ENCODE measurements at regions not wholly inside any gene's neighbourhood (a gene's known extent, or its start where the extent isn't known, plus 50 kb on each side); places are given as distances from the start of the nearest gene placed in this dataset.

DNA sequence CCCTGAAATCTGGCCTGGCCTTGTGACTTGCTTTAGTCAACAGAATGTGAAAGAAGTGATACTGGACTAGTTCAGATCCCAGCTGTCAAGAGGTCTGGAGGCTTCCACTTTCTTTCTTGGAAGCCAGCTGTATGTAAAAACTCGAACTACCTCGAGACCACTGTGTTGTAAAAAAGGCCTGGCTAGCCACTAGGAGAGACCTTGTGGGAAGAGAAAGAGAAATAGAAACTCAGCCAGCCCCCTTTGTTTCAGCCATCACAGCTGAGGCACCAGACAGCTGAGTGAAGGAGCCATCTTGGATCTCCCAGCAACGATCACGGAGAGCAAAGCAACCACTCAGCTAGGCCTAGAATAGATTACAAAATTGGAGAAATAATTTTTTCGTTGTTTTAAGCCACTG lies 324.9 kb upstream of the TCF4 start:
- no peaks in the 10 kb centered on the region for H3K4me1 ChIP-seq (ENCODE audit: control insufficient read depth in 1 of 2, extremely low read depth in 1 of 2, insufficient read depth in 2 of 2, low read length in 2 of 2)
- ATAC-seq (replicated peaks in 1 of 4) (no peak), DNase-seq (no peak)
- H3K4me3 ChIP-seq (ENCODE audit: control insufficient read depth in 1 of 2, extremely low read depth in 1 of 2, low read length in 1 of 2) = no peak overlapping the region
- no peaks in the 10 kb centered on the region for H3K9me3 ChIP-seq
- 100% methylated on average over 2 of the region's 5 CpGs for WGBS (ENCODE audit: insufficient coverage)
- H3K4me1 Mint-ChIP-seq = no peaks in the 10 kb centered on the region
- H3K27ac Mint-ChIP-seq = no peak overlapping the region
- CTCF ChIA-PET = no interaction called here
- no peaks in the 10 kb centered on the region for H3K36me3 ChIP-seq (ENCODE audit: control insufficient read depth in 2 of 2, extremely low read depth in 1 of 2, insufficient read depth in 1 of 2, low read length in 1 of 2)
- POLR2A ChIA-PET = no interaction called here
- H3K27me3 ChIP-seq (replicated peaks in 1 of 2; ENCODE audit: control insufficient read depth in 2 of 2, extremely low read depth in 1 of 2, insufficient read depth in 2 of 2, low read length in 1 of 2) = no peaks in the 10 kb centered on the region
- no peak overlapping the region for H3K27ac ChIP-seq (ENCODE audit: low read length)
- no peaks in the 10 kb centered on the region for H3K36me3 Mint-ChIP-seq
- no peak overlapping the region for H3K4me3 Mint-ChIP-seq
- H3K27me3 Mint-ChIP-seq = peaks cover 0 to 6% of the 10 kb centered on the region in 2 donors
- H3K9me3 Mint-ChIP-seq = peaks cover 0 to 5% (median 0%) of the 10 kb centered on the region in 3 donors

DNA sequence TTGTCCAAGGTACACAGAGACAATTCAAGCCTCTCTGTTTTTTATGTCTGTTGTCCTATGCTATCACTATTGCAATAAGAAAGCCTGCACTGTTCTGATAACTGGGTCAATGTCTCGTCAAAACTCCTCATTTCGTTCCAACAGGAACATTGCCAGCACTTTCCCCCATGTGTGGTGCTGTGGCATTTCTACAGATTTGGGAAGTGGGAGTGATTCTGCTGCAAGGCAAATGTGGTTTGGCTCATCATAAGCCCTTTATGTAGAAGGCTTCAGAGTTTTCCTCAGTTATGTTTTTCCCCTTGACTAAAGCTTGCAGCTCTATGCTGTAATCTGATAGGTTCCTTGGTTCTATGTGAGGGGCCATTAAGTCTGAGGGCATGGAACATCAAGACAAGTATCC lies 324.1 kb upstream of the TCF4 start:
- no CpG with 5 or more reads among the region's 2 CpGs for WGBS (ENCODE audit: insufficient coverage)
- ATAC-seq (replicated peaks in 1 of 4) (no peak), DNase-seq (no peak)
- Mint-ChIP-seq H3K9me3 (peaks cover 0 to 5% (median 0%) of the 10 kb centered on the region in 3 donors), H3K4me1 (peaks cover 0 to 2% (median 0%) of the 10 kb centered on the region in 3 donors), H3K27me3 (peaks cover 0 to 6% of the 10 kb centered on the region in 2 donors), H3K36me3 (no peaks in the 10 kb centered on the region), H3K4me3 (no peak overlapping the region), H3K27ac (no peak overlapping the region)
- no peak overlapping the region for H3K4me3 ChIP-seq (ENCODE audit: control insufficient read depth in 1 of 2, extremely low read depth in 1 of 2, low read length in 1 of 2)
- no peaks in the 10 kb centered on the region for H3K9me3 ChIP-seq
- H3K4me1 ChIP-seq (ENCODE audit: control insufficient read depth in 1 of 2, extremely low read depth in 1 of 2, insufficient read depth in 2 of 2, low read length in 2 of 2) = no peaks in the 10 kb centered on the region
- ChIA-PET POLR2A (no interaction called here), CTCF (no interaction called here)
- no peaks in the 10 kb centered on the region for H3K36me3 ChIP-seq (ENCODE audit: control insufficient read depth in 2 of 2, extremely low read depth in 1 of 2, insufficient read depth in 1 of 2, low read length in 1 of 2)
- H3K27me3 ChIP-seq (replicated peaks in 1 of 2; ENCODE audit: control insufficient read depth in 2 of 2, extremely low read depth in 1 of 2, insufficient read depth in 2 of 2, low read length in 1 of 2) = no peaks in the 10 kb centered on the region
- H3K27ac ChIP-seq (ENCODE audit: low read length) = no peak overlapping the region

DNA sequence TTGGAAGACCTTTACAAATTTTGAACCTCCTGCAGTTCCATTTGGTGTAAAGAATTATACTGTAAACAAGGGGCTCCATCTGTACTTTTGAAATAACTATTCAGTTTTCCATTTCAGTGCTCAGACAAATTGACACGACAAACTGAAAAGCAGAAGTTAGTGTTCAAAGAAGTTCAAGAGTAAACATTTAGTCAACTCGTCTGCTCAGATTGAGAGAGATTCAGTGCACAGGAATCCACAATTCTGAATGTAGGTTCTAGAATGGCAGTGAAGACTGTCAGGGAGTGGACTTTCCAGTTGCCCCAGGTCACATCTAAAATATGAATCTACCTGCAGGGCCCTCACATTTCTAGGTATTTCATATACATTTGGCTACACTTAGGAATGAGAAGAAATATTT lies 322.3 kb upstream of the TCF4 start:
- Mint-ChIP-seq H3K27ac (no peak overlapping the region), H3K4me1 (peaks cover 0 to 2% (median 0%) of the 10 kb centered on the region in 3 donors), H3K9me3 (peaks cover 0 to 10% (median 5%) of the 10 kb centered on the region in 3 donors), H3K27me3 (peaks cover 0 to 6% of the 10 kb centered on the region in 2 donors), H3K4me3 (no peak overlapping the region), H3K36me3 (no peaks in the 10 kb centered on the region)
- ChIA-PET POLR2A (no interaction called here), CTCF (no interaction called here)
- Histone ChIP-seq H3K4me3 (ENCODE audit: control insufficient read depth in 1 of 2, extremely low read depth in 1 of 2, low read length in 1 of 2) (no peak overlapping the region), H3K27ac (ENCODE audit: low read length) (no peak overlapping the region), H3K9me3 (no peaks in the 10 kb centered on the region), H3K36me3 (ENCODE audit: control insufficient read depth in 2 of 2, extremely low read depth in 1 of 2, insufficient read depth in 1 of 2, low read length in 1 of 2) (no peaks in the 10 kb centered on the region), H3K27me3 (replicated peaks in 1 of 2; ENCODE audit: control insufficient read depth in 2 of 2, extremely low read depth in 1 of 2, insufficient read depth in 2 of 2, low read length in 1 of 2) (no peaks in the 10 kb centered on the region), H3K4me1 (ENCODE audit: control insufficient read depth in 1 of 2, extremely low read depth in 1 of 2, insufficient read depth in 2 of 2, low read length in 2 of 2) (no peaks in the 10 kb centered on the region)
- DNase-seq (no peak), ATAC-seq (replicated peaks in 1 of 4) (no peak)
- WGBS (ENCODE audit: insufficient coverage) = no CpG with 5 or more reads among the region's 2 CpGs

DNA sequence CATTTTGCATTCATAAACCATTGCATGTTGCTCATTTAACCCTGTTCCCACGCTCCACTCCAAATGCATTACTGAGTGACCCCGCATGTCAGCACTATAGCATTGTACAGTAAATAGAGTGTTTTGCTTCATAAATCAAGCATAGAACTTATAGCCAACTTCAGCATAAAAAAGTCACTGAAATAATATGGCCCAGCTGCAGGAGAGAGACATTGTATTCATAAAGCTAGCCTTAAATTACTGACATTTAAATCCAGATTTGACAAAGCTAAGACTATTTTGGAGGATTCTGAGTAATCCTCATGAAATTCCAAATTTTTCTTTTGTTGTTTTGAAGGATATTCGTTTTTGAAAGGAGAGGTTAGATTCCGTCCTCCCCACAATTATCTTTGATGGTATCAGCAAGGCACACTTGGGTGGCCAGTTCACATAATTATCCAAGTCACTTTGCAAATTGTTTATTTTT lies 320.9 kb upstream of the TCF4 start:
- ChIA-PET CTCF (no interaction called here), POLR2A (interaction anchor here in 1 of 2 donors (0.6 kb wide), 1 partner anchor 53 kb away, joined by 3 read pairs; no protein-coding TSS in a partner anchor)
- DNase-seq (no peak), ATAC-seq (replicated peaks in 1 of 4) (no peak)
- Mint-ChIP-seq H3K27me3 (no peaks in the 10 kb centered on the region), H3K36me3 (no peaks in the 10 kb centered on the region), H3K4me3 (no peak overlapping the region), H3K4me1 (peaks cover 0 to 2% (median 0%) of the 10 kb centered on the region in 3 donors), H3K27ac (no peak overlapping the region), H3K9me3 (peaks cover 0 to 5% (median 5%) of the 10 kb centered on the region in 3 donors)
- no peaks in the 10 kb centered on the region for H3K27me3 ChIP-seq (replicated peaks in 1 of 2; ENCODE audit: control insufficient read depth in 2 of 2, extremely low read depth in 1 of 2, insufficient read depth in 2 of 2, low read length in 1 of 2)
- H3K36me3 ChIP-seq (ENCODE audit: control insufficient read depth in 2 of 2, extremely low read depth in 1 of 2, insufficient read depth in 1 of 2, low read length in 1 of 2) = no peaks in the 10 kb centered on the region
- no CpG with 5 or more reads among the region's 4 CpGs for WGBS (ENCODE audit: insufficient coverage)
- no peak overlapping the region for H3K4me3 ChIP-seq (ENCODE audit: control insufficient read depth in 1 of 2, extremely low read depth in 1 of 2, low read length in 1 of 2)
- H3K9me3 ChIP-seq = no peaks in the 10 kb centered on the region
- H3K4me1 ChIP-seq (ENCODE audit: control insufficient read depth in 1 of 2, extremely low read depth in 1 of 2, insufficient read depth in 2 of 2, low read length in 2 of 2) = no peaks in the 10 kb centered on the region
- no peak overlapping the region for H3K27ac ChIP-seq (ENCODE audit: low read length)

GRCh38 chr18:55907453-55908175 lies 319.6 kb upstream of the TCF4 start:
- POLR2A ChIA-PET = no interaction called here
- Mint-ChIP-seq H3K27me3 (no peaks in the 10 kb centered on the region), H3K36me3 (no peaks in the 10 kb centered on the region), H3K4me1 (peaks cover 0 to 2% (median 0%) of the 10 kb centered on the region in 3 donors), H3K4me3 (no peak overlapping the region), H3K9me3 (peaks cover 0 to 5% (median 5%) of the 10 kb centered on the region in 3 donors), H3K27ac (no peak overlapping the region)
- H3K27me3 ChIP-seq (replicated peaks in 1 of 2; ENCODE audit: control insufficient read depth in 2 of 2, extremely low read depth in 1 of 2, insufficient read depth in 2 of 2, low read length in 1 of 2) = no peaks in the 10 kb centered on the region
- H3K27ac ChIP-seq (ENCODE audit: low read length) = no peak overlapping the region
- H3K4me1 ChIP-seq (ENCODE audit: control insufficient read depth in 1 of 2, extremely low read depth in 1 of 2, insufficient read depth in 2 of 2, low read length in 2 of 2) = no peaks in the 10 kb centered on the region
- no peak for DNase-seq
- H3K4me3 ChIP-seq (ENCODE audit: control insufficient read depth in 1 of 2, extremely low read depth in 1 of 2, low read length in 1 of 2) = no peak overlapping the region
- ATAC-seq (replicated peaks in 1 of 4) = no peak
- 67% methylated on average over 4 of the region's 6 CpGs for WGBS (ENCODE audit: insufficient coverage)
- H3K36me3 ChIP-seq (ENCODE audit: control insufficient read depth in 2 of 2, extremely low read depth in 1 of 2, insufficient read depth in 1 of 2, low read length in 1 of 2) = no peaks in the 10 kb centered on the region
- CTCF ChIA-PET = no interaction called here
- H3K9me3 ChIP-seq = no peaks in the 10 kb centered on the region

DNA sequence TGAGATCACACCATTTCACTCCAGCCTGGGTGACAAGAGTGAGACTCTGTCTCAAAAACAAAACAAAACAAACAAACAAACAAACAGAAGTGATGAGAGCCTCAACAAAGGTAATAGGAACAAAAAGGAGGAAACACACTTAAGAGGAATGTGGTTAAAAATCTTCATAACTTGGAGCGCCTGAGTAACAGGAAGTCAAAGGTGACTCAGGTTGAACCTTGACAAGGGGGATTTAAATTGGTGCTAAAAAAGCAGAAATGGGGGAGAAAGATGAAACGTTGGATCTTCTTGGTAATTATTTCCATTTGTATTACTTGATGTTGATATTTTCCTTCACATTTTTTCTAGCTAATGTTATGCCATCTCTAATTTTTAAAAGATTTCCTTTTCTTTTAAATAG lies 318.5 kb upstream of the TCF4 start:
- Mint-ChIP-seq H3K27ac (no peak overlapping the region), H3K4me3 (no peak overlapping the region), H3K27me3 (no peaks in the 10 kb centered on the region), H3K9me3 (peaks cover 0 to 5% (median 5%) of the 10 kb centered on the region in 3 donors), H3K4me1 (peaks cover 0 to 2% (median 0%) of the 10 kb centered on the region in 3 donors), H3K36me3 (no peaks in the 10 kb centered on the region)
- ATAC-seq (replicated peaks in 1 of 4) = no peak
- no peaks in the 10 kb centered on the region for H3K36me3 ChIP-seq (ENCODE audit: control insufficient read depth in 2 of 2, extremely low read depth in 1 of 2, insufficient read depth in 1 of 2, low read length in 1 of 2)
- POLR2A ChIA-PET = no interaction called here
- WGBS (ENCODE audit: insufficient coverage) = no CpG with 5 or more reads among the region's 2 CpGs
- H3K27me3 ChIP-seq (replicated peaks in 1 of 2; ENCODE audit: control insufficient read depth in 2 of 2, extremely low read depth in 1 of 2, insufficient read depth in 2 of 2, low read length in 1 of 2) = no peaks in the 10 kb centered on the region
- no peak for DNase-seq
- H3K4me1 ChIP-seq (ENCODE audit: control insufficient read depth in 1 of 2, extremely low read depth in 1 of 2, insufficient read depth in 2 of 2, low read length in 2 of 2) = no peaks in the 10 kb centered on the region
- CTCF ChIA-PET = no interaction called here
- H3K9me3 ChIP-seq = no peaks in the 10 kb centered on the region
- H3K4me3 ChIP-seq (ENCODE audit: control insufficient read depth in 1 of 2, extremely low read depth in 1 of 2, low read length in 1 of 2) = no peak overlapping the region
- no peak overlapping the region for H3K27ac ChIP-seq (ENCODE audit: low read length)
